Stimulated activated CD4-positive, alpha-beta T cell treated with anti-CD3 and anti-CD28 coated beads, Interleukin-4, amount 100 ng/mL, for 1 hour (primary cell): ENCODE measurements at regions not wholly inside any gene's neighbourhood (a gene's known extent, or its start where the extent isn't known, plus 50 kb on each side); places are given as distances from the start of the nearest gene placed in this dataset.

Source experiments
- DNase-seq: peaks from one replicate; pipeline ENCODE4 v3.0.0-alpha.2; 2020

- DNase-seq, result no peak
These were observed 764.2 kb upstream of the ARRDC4 start for GRCh38 chr15:97196048-97197014.

DNA sequence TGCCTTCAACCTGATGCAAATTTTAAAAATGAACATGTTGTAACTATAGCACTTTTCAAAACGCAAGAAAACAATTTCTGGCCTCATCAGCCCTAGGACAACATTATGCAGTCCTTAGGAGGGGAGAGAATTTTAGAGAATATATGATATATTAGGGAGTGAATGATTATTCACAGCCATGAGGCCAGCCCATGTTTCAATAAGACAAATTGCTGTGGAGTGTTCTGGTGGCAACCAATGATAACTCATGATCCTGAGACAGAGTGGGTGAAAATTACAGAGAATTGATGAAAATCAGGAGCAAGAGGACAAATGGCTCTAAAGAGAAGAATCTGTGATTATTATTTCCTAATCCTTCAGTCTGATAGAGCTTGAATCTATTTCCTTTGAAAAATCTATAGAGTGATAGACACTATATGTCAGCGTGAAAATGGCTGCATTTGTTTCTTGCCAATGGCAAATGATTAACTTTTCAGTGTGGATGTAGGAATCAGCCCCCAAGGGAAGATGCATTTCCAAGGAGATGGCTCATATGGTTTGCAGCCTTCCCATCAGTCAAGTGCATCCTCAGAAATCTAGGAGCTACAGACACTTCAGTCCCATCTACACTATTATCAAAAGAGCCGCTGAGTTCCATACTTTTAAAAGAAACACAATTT is 761.0 kb upstream of the ARRDC4 start:
- no peak for DNase-seq

- no peak for DNase-seq
These were observed 760.3 kb upstream of the ARRDC4 start for GRCh38 chr15:97200161-97200560.

DNA sequence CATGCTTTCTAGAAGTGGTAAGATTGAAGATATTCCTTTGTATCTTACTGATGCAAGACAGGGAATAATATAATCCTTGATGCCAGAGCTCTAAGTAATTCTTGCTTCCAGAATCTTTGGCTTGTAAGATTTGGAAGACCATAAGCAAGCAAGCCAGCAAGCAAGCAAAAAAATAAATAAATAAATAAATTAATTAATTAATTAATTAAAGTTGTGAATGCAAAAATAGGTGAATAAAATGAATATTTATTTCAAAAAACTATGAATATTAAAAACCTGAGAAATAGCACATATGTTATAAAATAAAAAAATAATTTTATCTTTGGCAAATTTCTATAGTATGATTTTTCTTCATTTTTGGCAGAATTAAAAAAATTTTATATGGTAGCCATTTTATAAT is 750.2 kb upstream of the ARRDC4 start:
- DNase-seq, result no peak

GRCh38 chr15:97215629-97216028 is 744.9 kb upstream of the ARRDC4 start:
- DNase-seq, result no peak

- DNase-seq, result no peak
These were observed 736.3 kb upstream of the ARRDC4 start for GRCh38 chr15:97224191-97224641.

- DNase-seq, result peak; percentile 14
These were observed 725.5 kb upstream of the ARRDC4 start for GRCh38 chr15:97234851-97235610.

DNA sequence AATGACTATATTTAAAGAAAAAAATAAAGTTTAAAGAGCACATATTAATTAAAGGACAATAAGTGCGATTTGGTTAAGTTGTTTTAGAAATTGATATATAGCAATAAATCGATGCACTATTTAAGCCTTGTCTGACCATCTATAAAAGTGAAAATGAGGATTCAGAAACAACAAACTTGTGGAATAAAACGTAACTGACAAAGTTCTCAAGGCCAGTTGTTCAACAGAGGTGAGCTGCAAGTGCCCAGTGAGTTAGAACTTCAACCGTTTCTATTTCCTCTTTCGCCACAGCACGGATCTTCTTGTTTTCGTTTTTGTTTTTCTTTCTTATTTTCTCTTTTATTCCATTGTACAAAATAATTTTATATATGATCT is 724.9 kb upstream of the ARRDC4 start:
- DNase-seq, result no peak

DNA sequence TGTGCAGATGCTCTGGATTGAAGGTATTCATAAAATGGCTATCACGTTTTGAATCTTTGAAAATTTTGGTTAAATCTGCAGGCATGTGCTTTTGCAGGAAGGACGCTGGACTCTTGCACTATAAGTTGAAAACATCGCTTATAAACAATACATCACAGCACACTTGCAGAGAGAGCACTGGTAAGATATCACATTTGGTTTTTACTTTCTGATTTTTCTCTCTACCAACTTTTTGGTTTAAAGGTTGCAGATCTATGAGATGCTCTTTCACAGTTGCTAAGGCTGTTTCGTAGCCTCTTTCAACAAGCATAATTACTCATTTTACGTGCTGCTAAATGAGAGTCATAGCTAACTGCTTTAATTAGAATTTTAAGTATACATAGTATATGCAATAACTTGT is 724.4 kb upstream of the ARRDC4 start:
- no peak for DNase-seq

- no peak for DNase-seq
These were observed 723.3 kb upstream of the ARRDC4 start for GRCh38 chr15:97237160-97237559.

- no peak for DNase-seq
These were observed 712.1 kb upstream of the ARRDC4 start for GRCh38 chr15:97248376-97248775.

DNA sequence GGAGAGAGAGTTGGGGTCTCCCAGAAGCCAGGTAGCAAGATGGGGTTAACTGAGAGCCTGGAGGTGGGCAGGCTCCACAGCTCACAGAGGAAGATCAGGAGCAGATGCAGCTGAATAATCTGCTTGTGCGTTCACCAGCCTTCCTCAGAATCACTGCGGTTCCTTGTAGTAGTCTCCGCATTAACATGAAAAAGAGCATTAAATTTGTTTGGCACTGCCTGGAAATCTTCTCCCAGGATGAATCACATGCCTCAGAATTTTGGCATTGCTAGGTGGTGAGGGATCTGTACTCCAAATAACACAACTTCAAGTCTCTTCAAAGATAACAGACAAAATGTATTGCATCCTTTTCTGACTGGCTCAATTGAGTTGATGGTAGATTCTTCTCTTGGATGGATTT is 700.6 kb upstream of the ARRDC4 start:
- DNase-seq, result no peak

- DNase-seq, result no peak
These were observed 659.3 kb upstream of the ARRDC4 start for GRCh38 chr15:97301166-97301565.

GRCh38 chr15:97316362-97316761 is 644.1 kb upstream of the ARRDC4 start:
- no peak for DNase-seq

DNA sequence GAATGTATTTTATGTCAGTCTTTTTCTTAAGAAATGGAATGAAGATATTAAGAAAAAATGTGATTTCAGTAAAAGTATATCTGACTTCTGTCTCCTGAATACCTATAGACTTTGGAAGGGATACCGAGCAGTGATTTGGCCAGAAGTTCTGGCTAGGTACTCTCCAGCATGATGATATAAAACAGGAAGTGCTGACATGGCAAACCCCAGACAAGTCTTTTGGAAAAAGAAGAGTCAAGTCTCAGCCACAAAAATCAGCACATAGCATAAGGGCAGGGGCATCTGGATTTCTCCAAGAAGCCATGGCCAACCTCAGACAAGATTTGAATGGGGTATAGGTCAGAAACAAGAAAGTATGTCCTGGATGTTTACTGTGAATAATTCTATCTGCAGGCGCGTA is 643.3 kb upstream of the ARRDC4 start:
- DNase-seq, result no peak

DNA sequence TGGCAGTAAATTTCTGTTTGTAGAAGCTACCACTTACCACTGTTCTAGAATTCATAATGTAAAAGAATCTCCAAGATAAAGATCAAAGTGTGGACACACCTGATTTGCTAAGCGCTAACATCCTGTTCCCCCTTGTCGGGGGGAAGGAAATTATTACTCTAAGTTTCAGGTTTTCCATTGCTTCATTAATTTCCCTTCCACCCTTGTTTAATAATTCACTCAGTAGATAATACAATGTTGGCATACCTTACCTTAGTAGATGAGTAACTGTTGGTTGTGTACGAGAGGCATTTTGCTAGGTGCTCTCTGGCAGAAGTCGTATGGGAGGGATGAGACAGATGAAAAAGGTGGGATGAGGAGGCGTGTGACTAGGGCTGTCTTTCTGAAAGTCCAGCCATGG is 641.2 kb upstream of the ARRDC4 start:
- DNase-seq, result no peak

DNA sequence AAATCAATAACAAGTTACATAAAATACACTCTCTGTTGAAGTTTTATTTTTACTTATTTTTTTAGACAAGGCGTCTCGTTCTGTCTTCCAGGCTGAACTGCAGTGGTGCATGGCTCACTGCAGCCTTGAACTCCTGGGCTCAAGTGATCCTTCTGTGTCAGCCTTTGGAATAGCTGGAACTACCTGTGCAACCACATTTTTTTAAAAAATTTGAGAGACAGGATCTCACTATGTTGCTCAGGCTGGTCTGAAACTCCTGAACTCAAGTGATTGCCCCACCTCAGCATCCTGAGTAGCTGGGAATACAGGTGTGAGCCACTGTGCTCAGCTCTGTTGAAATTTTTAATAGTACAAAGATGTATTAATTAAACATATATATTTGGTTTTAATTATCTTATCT is 614.3 kb upstream of the ARRDC4 start:
- no peak for DNase-seq

- DNase-seq, result no peak
These were observed 609.7 kb upstream of the ARRDC4 start for GRCh38 chr15:97350813-97351212.

- DNase-seq, result no peak
These were observed 577.0 kb upstream of the ARRDC4 start for GRCh38 chr15:97383516-97383915.

DNA sequence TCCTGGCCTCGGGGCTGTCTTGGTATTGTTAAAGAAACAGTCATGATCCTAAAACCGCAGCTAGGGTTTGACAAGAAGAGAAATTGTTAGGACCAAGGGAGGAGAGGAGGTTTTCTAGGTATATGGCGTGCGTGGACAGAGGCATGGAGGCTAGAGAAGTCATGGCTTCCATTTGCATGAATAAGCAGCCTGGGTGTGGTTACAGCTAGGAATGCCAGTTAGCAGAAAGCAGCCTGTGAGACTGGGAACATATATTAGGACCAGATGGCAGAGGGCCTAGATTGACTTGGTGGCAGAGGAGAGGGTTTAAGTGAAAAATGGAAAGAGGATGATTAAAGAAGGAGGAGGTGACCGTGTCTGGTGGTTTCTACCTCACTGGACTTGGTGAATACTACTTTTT is 573.6 kb upstream of the ARRDC4 start:
- no peak for DNase-seq

GRCh38 chr15:97401195-97401594 is 559.3 kb upstream of the ARRDC4 start:
- DNase-seq, result no peak

DNA sequence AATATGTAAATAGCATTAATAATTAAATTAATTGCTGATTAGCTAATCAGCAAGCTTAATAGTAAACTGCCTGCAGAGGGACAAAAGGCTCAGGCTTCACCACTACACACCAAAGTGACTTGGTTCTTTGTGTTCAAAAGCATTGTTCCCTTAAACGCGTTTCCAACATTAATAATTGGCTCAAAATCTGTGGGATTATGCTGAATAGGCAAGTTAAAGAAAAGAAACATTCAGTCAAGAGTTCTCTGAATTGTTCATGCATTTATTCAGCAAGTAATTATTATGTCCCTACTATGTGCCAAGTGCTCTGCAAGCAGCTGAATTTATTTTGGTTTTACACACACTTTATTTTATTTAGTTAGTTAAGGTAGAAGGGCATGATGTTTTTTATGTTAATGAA is 558.5 kb upstream of the ARRDC4 start:
- DNase-seq, result no peak

DNA sequence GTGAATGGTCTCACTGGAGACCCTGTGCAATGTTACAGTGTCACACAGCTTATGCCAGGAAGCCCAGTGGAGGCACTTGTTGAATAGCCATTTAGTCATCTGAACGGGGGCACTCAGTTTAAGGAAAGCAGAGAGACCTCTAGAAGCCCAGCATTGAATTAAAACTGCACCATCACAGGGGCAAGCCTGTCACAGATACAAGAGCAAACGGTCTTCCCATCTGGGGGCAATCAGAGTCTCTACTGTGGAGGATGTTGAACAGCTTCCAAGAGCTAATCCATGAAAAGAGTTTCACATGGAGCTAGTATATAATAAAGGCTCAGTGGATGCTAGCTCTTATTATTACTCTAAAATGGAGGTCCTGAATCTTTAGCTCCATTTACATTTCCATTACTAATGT is 553.7 kb upstream of the ARRDC4 start:
- no peak for DNase-seq
